C4-2B (cell line): ENCODE measurements at regions not wholly inside any gene's neighbourhood (a gene's known extent, or its start where the extent isn't known, plus 50 kb on each side); places are given as distances from the start of the nearest gene placed in this dataset.
"Not testable (repeated sequence)": the region's sequence is repeated elsewhere in the genome, so short reads cannot be mapped to it uniquely, and the experiment has no call there.

ENCODE experiments used
- ZFX ChIP-seq: fragments of 450-650 bp; IDR thresholded peaks from 2 replicates; pipeline ENCODE4 v1.6.1; 2017
- TF ChIP-seq, protein P1 (sequence below): fragments of 450-650 bp; conservative IDR thresholded peaks from 2 replicates; pipeline ENCODE4 v1.5.1; 2017; ENCODE audit warnings: mild to moderate bottlenecking

DNA sequence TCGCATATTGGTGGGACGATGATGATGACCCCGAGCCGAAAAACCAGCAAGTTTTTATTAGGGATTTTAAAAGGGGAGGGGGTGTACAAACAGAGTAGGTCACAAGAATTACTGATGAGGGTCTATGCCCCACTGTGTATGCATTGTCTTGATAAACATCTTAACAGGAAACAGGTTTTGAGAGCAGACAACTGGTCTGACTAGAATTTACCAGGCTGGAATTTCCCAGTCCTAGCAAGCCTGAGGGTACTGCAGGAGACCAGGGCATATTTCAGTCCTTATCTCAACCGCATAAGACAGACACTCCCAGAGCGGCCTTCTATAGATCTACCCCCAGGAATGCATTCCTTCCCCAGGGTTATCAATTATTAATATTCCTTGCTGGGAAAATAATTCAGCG, 659.7 kb downstream of the TRHDE start:
- TF ChIP-seq, protein P1, sequence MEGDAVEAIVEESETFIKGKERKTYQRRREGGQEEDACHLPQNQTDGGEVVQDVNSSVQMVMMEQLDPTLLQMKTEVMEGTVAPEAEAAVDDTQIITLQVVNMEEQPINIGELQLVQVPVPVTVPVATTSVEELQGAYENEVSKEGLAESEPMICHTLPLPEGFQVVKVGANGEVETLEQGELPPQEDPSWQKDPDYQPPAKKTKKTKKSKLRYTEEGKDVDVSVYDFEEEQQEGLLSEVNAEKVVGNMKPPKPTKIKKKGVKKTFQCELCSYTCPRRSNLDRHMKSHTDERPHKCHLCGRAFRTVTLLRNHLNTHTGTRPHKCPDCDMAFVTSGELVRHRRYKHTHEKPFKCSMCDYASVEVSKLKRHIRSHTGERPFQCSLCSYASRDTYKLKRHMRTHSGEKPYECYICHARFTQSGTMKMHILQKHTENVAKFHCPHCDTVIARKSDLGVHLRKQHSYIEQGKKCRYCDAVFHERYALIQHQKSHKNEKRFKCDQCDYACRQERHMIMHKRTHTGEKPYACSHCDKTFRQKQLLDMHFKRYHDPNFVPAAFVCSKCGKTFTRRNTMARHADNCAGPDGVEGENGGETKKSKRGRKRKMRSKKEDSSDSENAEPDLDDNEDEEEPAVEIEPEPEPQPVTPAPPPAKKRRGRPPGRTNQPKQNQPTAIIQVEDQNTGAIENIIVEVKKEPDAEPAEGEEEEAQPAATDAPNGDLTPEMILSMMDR = not testable (repeated sequence)
- TF ChIP-seq ZFX = not testable (repeated sequence)
